SJCRH30 (cell line): ENCODE measurements at regions not wholly inside any gene's neighbourhood (a gene's known extent, or its start where the extent isn't known, plus 50 kb on each side); places are given as distances from the start of the nearest gene placed in this dataset.

Experiments
- DNase-seq, 2 experiments: peaks; one replicate each; pipeline ENCODE4 v3.0.0-alpha.2; 2015 to 2020
- H3K27ac ChIP-seq: fragments of 250-450 bp; sonication (Bioruptor Pico); 2 replicates; pipeline ENCODE4 v1.5.1; 2020; ENCODE audit warnings: mild to moderate bottlenecking, moderate library complexity
- H3K27me3 ChIP-seq: fragments of 250-450 bp; sonication (Bioruptor Pico); 2 replicates; pipeline ENCODE4 v1.5.1; 2020; ENCODE audit warnings: mild to moderate bottlenecking, moderate library complexity
- H3K36me3 ChIP-seq: fragments of 250-450 bp; sonication (Bioruptor Pico); 2 replicates; pipeline ENCODE4 v1.5.1; 2020; ENCODE audit warnings: mild to moderate bottlenecking, moderate library complexity
- H3K4me1 ChIP-seq: fragments of 250-450 bp; sonication (Bioruptor Pico); 2 replicates; pipeline ENCODE4 v1.5.1; 2020; ENCODE audit warnings: mild to moderate bottlenecking, moderate library complexity
- H3K4me3 ChIP-seq: fragments of 250-450 bp; sonication (Bioruptor Pico); 2 replicates; pipeline ENCODE4 v1.5.1; 2020; ENCODE audit warnings: mild to moderate bottlenecking, moderate library complexity
- H3K9me3 ChIP-seq: fragments of 250-450 bp; sonication (Bioruptor Pico); replicated peaks from 2 replicates; pipeline ENCODE4 v1.5.1; 2020; ENCODE audit warnings: mild to moderate bottlenecking, moderate library complexity

- no peaks in the 10 kb centered on the region for H3K27me3 ChIP-seq
- no peak for DNase-seq
- no peak overlapping the region for H3K4me3 ChIP-seq
- H3K9me3 ChIP-seq: no peaks in the 10 kb centered on the region
- no peaks in the 10 kb centered on the region for H3K36me3 ChIP-seq
- no peaks in the 10 kb centered on the region for H3K4me1 ChIP-seq
- H3K27ac ChIP-seq: no peak overlapping the region
These were observed 192.9 kb downstream of the NUAK1 start for GRCh38 chr12:105945880-105946279.

- H3K9me3 ChIP-seq: no peaks in the 10 kb centered on the region
- no peak for DNase-seq
- no peak overlapping the region for H3K27ac ChIP-seq
- no peaks in the 10 kb centered on the region for H3K4me1 ChIP-seq
- no peak overlapping the region for H3K4me3 ChIP-seq
- H3K36me3 ChIP-seq: no peaks in the 10 kb centered on the region
- no peaks in the 10 kb centered on the region for H3K27me3 ChIP-seq
These were observed 192.3 kb downstream of the NUAK1 start for GRCh38 chr12:105946493-105946901.

GRCh38 chr12:105947906-105948305, 190.8 kb downstream of the NUAK1 start:
- H3K4me1 ChIP-seq: no peaks in the 10 kb centered on the region
- H3K9me3 ChIP-seq: no peaks in the 10 kb centered on the region
- no peaks in the 10 kb centered on the region for H3K36me3 ChIP-seq
- no peak overlapping the region for H3K4me3 ChIP-seq
- no peak overlapping the region for H3K27ac ChIP-seq
- no peaks in the 10 kb centered on the region for H3K27me3 ChIP-seq
- DNase-seq: no peak

GRCh38 chr12:105948331-105948730, 190.4 kb downstream of the NUAK1 start:
- no peak overlapping the region for H3K4me3 ChIP-seq
- H3K27me3 ChIP-seq: no peaks in the 10 kb centered on the region
- H3K9me3 ChIP-seq: no peaks in the 10 kb centered on the region
- no peak overlapping the region for H3K27ac ChIP-seq
- no peaks in the 10 kb centered on the region for H3K4me1 ChIP-seq
- no peak for DNase-seq
- no peaks in the 10 kb centered on the region for H3K36me3 ChIP-seq

- Histone ChIP-seq H3K36me3 (no peaks in the 10 kb centered on the region), H3K4me1 (no peaks in the 10 kb centered on the region), H3K4me3 (no peak overlapping the region), H3K27me3 (no peaks in the 10 kb centered on the region), H3K9me3 (no peaks in the 10 kb centered on the region), H3K27ac (no peak overlapping the region)
- DNase-seq: no peak
These were observed 189.4 kb downstream of the NUAK1 start for GRCh38 chr12:105949391-105949790.

- Histone ChIP-seq H3K27ac (no peak overlapping the region), H3K27me3 (no peaks in the 10 kb centered on the region), H3K4me3 (no peak overlapping the region), H3K36me3 (no peaks in the 10 kb centered on the region), H3K9me3 (no peaks in the 10 kb centered on the region), H3K4me1 (no peaks in the 10 kb centered on the region)
- no peak for DNase-seq
These were observed 187.0 kb downstream of the NUAK1 start for GRCh38 chr12:105951732-105952131.

- no peaks in the 10 kb centered on the region for H3K9me3 ChIP-seq
- no peak overlapping the region for H3K27ac ChIP-seq
- H3K36me3 ChIP-seq: no peaks in the 10 kb centered on the region
- no peak overlapping the region for H3K4me3 ChIP-seq
- no peaks in the 10 kb centered on the region for H3K27me3 ChIP-seq
- H3K4me1 ChIP-seq: no peaks in the 10 kb centered on the region
- DNase-seq: no peak
These were observed 183.5 kb downstream of the NUAK1 start for GRCh38 chr12:105954951-105955931.

- no peak for DNase-seq
- Histone ChIP-seq H3K27ac (no peak overlapping the region), H3K27me3 (no peaks in the 10 kb centered on the region), H3K9me3 (no peaks in the 10 kb centered on the region), H3K4me3 (no peak overlapping the region), H3K36me3 (no peaks in the 10 kb centered on the region), H3K4me1 (no peaks in the 10 kb centered on the region)
These were observed 182.8 kb downstream of the NUAK1 start for GRCh38 chr12:105955976-105956375.

GRCh38 chr12:105956662-105957457, 181.9 kb downstream of the NUAK1 start:
- H3K4me3 ChIP-seq: no peak overlapping the region
- no peak overlapping the region for H3K27ac ChIP-seq
- no peak for DNase-seq
- no peaks in the 10 kb centered on the region for H3K9me3 ChIP-seq
- no peaks in the 10 kb centered on the region for H3K4me1 ChIP-seq
- H3K27me3 ChIP-seq: no peaks in the 10 kb centered on the region
- no peaks in the 10 kb centered on the region for H3K36me3 ChIP-seq

- no peaks in the 10 kb centered on the region for H3K27me3 ChIP-seq
- no peaks in the 10 kb centered on the region for H3K9me3 ChIP-seq
- no peaks in the 10 kb centered on the region for H3K4me1 ChIP-seq
- no peaks in the 10 kb centered on the region for H3K36me3 ChIP-seq
- H3K4me3 ChIP-seq: no peak overlapping the region
- no peak for DNase-seq
- no peak overlapping the region for H3K27ac ChIP-seq
These were observed 178.3 kb downstream of the NUAK1 start for GRCh38 chr12:105960319-105961083.

GRCh38 chr12:105961821-105962671, 176.7 kb downstream of the NUAK1 start:
- H3K36me3 ChIP-seq: no peaks in the 10 kb centered on the region
- peaks cover 5% of the 10 kb centered on the region; the same call in 1 of the 2 replicates for H3K4me1 ChIP-seq
- H3K27ac ChIP-seq: no peak overlapping the region
- no peak for DNase-seq
- no peak overlapping the region for H3K4me3 ChIP-seq
- no peaks in the 10 kb centered on the region for H3K27me3 ChIP-seq
- no peaks in the 10 kb centered on the region for H3K9me3 ChIP-seq

GRCh38 chr12:105967038-105967776, 171.5 kb downstream of the NUAK1 start:
- no peaks in the 10 kb centered on the region for H3K27me3 ChIP-seq
- no peak overlapping the region for H3K27ac ChIP-seq
- no peaks in the 10 kb centered on the region for H3K36me3 ChIP-seq
- no peak for DNase-seq
- H3K9me3 ChIP-seq: no peaks in the 10 kb centered on the region
- H3K4me3 ChIP-seq: no peak overlapping the region
- peaks cover 11% of the 10 kb centered on the region; the same call in 1 of the 2 replicates for H3K4me1 ChIP-seq

GRCh38 chr12:105968025-105968424, 170.7 kb downstream of the NUAK1 start:
- Histone ChIP-seq H3K36me3 (no peaks in the 10 kb centered on the region), H3K4me3 (no peak overlapping the region), H3K27me3 (no peaks in the 10 kb centered on the region), H3K4me1 (peaks cover 11% of the 10 kb centered on the region; the same call in 1 of the 2 replicates), H3K9me3 (no peaks in the 10 kb centered on the region), H3K27ac (no peak overlapping the region)
- DNase-seq: no peak
